SU-DHL-6 (cell line): ENCODE measurements at regions not wholly inside any gene's neighbourhood (a gene's known extent, or its start where the extent isn't known, plus 50 kb on each side); places are given as distances from the start of the nearest gene placed in this dataset.

Experiments used
- EZH2phosphoT487 ChIP-seq: fragments of 200-600 bp; sonication (generic), shearing (Covaris generic); conservative IDR thresholded peaks from 2 replicates; pipeline ENCODE4 v1.6.1; 2018; ENCODE audit warnings: mild to moderate bottlenecking, antibody characterized with exemption, low read length, moderate library complexity, mixed read lengths
- TF ChIP-seq, protein P1 (sequence below): fragments of 200-600 bp; sonication (generic); IDR thresholded peaks from one replicate; pipeline ENCODE4 v1.5.1; 2017; ENCODE audit warnings: antibody characterized with exemption, mild to moderate bottlenecking, low read length, moderate library complexity; ENCODE audit not compliant: insufficient read depth, poor library complexity, severe bottlenecking

DNA sequence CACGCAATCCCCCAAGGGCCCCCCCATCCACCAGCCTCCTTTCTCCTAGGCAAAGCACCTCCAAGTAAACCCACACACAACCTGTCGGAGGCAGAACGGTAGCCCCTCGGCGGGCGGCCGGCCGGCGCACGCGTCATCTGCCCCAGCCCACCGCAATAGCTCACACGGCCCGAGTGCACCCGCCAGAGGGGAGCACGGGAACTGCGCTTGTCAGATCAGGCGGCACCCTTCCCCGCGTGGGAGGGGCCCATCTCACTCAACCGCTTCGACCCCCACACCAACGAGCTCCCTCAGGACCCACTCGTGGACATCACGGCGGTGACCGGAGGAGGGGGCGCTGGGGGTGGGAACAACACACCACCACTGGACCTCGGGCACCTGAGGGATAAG, 767.9 kb upstream of the DEFB115 start:
- TF ChIP-seq, protein P1, sequence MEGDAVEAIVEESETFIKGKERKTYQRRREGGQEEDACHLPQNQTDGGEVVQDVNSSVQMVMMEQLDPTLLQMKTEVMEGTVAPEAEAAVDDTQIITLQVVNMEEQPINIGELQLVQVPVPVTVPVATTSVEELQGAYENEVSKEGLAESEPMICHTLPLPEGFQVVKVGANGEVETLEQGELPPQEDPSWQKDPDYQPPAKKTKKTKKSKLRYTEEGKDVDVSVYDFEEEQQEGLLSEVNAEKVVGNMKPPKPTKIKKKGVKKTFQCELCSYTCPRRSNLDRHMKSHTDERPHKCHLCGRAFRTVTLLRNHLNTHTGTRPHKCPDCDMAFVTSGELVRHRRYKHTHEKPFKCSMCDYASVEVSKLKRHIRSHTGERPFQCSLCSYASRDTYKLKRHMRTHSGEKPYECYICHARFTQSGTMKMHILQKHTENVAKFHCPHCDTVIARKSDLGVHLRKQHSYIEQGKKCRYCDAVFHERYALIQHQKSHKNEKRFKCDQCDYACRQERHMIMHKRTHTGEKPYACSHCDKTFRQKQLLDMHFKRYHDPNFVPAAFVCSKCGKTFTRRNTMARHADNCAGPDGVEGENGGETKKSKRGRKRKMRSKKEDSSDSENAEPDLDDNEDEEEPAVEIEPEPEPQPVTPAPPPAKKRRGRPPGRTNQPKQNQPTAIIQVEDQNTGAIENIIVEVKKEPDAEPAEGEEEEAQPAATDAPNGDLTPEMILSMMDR = no peak
- TF ChIP-seq EZH2phosphoT487 = no peak
